Stimulated activated CD8-positive, alpha-beta memory T cell treated with anti-CD3 and anti-CD28 coated beads, Interleukin-7, amount 100 ng/mL, for 24 hours (primary cell): ENCODE measurements at regions not wholly inside any gene's neighbourhood (a gene's known extent, or its start where the extent isn't known, plus 50 kb on each side); places are given as distances from the start of the nearest gene placed in this dataset.
"Not testable (repeated sequence)": the region's sequence is repeated elsewhere in the genome, so short reads cannot be mapped to it uniquely, and the experiment has no call there.

ENCODE experiments used
- DNase-seq: peaks from one replicate; pipeline ENCODE4 v3.0.0-alpha.2; 2020; ENCODE audit warnings: low read depth

DNA sequence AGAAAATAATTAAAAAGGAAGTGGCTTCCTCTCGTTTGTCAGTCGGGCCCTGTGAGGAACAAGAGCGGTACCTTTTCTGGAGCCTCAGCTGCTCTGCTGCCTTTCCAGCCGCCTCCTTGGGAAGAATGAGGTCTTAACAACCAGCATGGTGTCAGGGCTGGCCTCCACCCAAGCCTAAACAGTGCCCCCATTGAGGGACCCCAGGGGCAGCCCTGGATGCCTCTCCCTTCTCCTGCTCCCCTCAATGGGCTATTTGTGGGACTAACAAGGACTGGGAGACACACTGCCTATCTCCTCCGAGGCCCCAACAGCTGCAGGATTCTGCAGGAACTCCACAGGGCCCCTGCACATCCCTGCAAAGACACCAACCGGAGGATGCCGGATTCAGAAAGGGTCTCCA is 155.4 kb upstream of the MAP3K1 start:
- DNase-seq = no peak

- DNase-seq = no peak
Measured at GRCh38 chr5:56658972-56659371, 156.4 kb upstream of the MAP3K1 start.

DNA sequence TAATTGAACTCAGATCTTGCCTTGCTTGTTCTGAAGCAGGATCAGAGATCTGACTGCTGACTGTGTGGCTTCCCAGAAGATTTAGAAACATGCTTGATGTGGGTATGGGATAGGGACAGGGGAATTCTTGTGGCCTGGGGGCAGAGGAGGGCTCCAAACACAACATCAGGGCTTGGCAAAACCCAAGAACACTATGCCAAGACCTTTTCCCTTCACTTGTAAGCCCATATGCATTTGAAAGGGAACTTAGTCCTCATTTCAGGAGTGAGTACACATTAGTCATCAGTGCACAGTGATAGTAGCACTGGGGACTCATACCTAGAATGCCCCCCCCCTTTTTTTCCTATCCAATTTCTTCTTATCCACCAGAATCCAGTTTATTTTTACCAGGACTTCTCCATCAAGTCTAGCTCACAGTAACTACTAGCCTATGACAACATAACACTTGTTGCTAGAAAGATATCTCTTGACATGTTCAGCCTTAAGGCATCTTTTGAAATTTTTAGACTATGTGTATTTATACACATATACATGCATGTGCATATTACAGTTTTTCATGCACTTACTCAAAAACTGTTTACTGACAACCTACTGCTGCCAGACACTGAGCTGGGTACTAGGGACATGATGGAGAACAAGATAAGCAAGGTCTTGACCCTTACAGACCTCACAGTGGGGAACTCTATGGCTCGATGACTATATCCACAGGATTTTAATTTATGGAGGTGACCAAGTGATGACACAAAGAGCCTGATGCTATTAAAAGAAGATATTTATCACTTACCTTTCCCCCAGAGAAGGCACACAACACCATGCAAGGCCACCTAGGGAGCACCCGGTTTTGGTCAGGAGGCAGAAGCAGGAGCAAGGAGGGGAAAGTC is 158.3 kb upstream of the MAP3K1 start:
- no peak for DNase-seq

GRCh38 chr5:56651893-56652292 is 163.5 kb upstream of the MAP3K1 start:
- DNase-seq = no peak

DNA sequence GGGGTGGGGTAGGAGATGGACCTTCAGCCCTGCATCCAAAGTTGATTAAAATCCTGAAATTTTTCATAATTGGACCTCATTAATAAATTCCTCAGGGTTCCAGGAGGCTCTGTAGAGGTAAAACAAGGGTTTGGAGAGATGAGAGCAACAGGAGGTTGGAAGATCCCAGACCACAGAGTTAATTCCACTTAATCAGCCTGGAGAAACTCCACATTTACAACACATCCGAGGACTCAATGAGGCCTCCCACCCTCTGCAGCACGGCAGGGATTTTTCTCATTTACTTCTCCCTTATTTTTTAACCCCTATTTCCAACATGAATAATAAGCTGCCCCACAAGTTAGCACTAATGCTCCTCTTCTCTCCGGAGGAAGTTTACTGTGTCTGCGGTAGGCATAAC is 165.0 kb upstream of the MAP3K1 start:
- DNase-seq = no peak

GRCh38 chr5:56649569-56649968 is 165.8 kb upstream of the MAP3K1 start:
- no peak for DNase-seq

- no peak for DNase-seq
Measured at GRCh38 chr5:56648460-56649034, 166.8 kb upstream of the MAP3K1 start.

GRCh38 chr5:56647099-56647850 is 168.1 kb upstream of the MAP3K1 start:
- DNase-seq = no peak

DNA sequence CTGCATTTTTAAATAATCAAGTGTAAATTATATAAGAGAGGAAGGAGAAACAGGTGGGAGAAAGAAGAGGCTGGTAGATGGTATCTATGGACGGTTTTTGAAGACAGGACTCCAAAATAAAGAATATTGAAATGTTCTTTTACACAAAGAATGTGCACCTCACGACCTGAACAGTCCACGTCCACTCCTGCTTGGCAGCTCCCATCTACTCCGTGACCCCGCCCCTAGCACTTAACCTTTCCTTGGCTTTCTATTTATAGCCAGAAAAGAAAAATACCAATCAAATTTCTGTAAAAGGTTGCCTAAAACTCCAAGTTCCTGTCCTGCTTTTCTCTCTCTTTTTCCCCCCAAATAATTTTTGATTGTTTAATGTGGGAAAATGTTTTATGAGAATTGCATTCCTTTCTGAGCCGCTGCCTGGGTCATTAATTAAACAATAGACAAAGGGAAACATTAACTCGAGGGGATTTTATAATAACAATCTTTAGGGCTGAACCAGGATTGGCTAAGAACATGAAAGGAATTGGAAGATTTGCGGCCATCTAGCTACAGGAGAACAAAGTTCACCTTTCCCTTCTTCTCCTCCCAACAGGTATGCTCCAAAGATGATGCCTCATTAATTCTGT is 173.6 kb upstream of the MAP3K1 start:
- DNase-seq = no peak

DNA sequence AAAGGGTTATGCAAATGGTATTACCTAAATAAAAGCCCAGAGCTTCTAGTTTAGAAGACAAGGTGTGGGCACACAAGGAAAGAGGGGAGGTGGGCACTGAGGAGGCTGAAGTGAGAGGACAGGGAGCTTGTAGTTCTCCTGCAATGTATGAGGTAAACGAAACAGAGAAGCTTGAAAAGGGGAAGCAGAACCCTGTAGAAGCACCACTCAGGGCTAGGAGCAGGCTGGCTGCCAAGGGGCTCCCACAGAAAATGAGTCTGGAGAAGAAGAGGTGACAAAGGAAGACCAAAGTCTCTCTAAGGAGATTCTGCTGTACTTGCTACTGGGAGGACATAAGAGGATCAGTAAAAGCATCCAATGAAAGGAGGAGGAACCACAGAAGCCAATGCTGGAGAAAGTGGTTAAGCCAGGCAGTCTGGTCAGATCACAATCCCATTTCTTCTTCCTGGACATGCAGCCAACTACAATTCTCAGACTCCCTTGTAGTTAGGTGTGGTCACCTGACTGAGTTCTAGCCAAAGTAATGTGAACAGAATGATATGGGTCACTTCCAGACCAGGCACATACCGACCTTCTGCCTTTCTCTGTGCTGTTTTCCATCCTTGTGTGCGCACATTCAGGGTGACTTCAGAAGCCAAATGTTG is 174.5 kb upstream of the MAP3K1 start:
- DNase-seq = no peak

- no peak for DNase-seq
Measured at GRCh38 chr5:56639476-56639875, 175.9 kb upstream of the MAP3K1 start.

- DNase-seq = no peak
Measured at GRCh38 chr5:56638768-56639238, 176.5 kb upstream of the MAP3K1 start.

GRCh38 chr5:56638061-56638621 is 177.2 kb upstream of the MAP3K1 start:
- DNase-seq = no peak

GRCh38 chr5:56637321-56637920 is 177.9 kb upstream of the MAP3K1 start:
- DNase-seq = no peak

GRCh38 chr5:56633950-56634349 is 181.4 kb upstream of the MAP3K1 start:
- DNase-seq = no peak

DNA sequence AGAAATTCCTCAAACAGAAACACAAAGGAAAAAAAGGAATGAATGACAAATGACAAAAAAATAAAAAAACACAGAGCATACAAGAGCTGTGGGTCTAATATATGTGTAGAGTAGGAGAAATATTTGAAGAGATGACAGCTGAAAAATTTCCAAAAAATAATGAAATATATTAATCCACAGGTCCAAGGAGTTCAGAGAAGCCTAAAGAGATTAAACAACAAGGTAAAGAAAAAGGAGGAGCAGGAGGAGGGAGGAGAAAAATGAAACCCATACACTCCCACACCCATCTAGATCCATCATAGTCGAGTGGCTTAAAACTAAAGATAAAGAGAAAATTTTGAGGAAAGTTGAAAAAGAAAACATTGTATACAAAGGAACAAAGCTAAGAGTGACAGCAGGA is 182.4 kb upstream of the MAP3K1 start:
- no peak for DNase-seq

DNA sequence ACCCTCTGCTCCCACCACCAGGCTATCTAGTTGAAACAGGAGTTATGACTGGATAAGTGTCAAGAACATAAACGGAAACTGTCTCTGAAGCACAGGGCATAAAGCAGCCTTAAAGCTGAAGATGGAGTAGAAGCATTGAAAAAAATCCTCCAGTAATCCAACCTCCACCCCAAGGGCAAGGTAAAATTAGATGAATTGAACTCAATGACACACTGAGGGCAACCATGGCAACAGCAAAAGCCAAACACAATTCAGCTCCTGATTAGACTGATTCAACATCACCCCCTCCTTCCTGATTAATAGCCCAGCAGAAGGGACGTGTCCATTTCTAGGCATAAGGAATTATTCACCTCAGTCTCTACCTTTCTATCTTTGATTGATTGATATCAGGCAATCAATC is 183.2 kb upstream of the MAP3K1 start:
- DNase-seq = no peak

DNA sequence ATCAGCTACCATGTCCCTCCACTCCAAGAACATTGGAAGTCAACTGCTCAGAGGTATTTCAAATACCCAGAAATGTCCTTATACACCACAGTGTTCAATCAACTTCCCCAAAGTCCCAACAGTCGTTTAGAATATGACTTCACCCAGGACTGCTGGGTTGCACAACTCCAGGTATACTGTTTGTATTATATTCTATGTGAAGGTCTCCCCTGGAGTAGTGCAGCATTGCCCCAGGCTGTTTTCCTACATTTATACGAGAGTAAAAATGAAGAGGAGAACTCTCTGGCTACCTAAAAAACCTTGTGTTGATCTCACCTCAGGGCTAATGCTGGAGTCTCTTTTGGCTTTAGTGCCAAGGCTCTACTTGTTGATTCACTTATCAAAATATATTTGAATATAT is 183.6 kb upstream of the MAP3K1 start:
- no peak for DNase-seq

GRCh38 chr5:56628616-56629015 is 186.7 kb upstream of the MAP3K1 start:
- DNase-seq = not testable (repeated sequence)

DNA sequence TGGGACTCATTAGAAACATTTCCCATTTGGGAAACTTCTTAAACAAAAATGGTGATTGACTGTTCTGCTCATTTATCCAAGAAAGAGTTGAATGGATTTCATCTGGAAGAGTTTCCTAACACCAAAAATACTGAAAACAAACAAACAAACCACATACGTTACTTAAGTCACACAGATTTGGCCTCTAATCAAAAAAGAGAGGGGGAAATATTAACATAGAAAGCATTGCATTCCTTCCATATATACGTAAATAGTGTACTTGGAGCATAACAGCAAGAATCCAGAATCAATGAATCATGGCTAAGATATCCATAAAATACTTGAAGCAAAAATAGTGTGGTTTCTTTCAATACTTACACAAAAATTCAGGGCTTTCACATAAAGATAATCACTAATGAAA is 189.8 kb upstream of the MAP3K1 start:
- DNase-seq = no peak

DNA sequence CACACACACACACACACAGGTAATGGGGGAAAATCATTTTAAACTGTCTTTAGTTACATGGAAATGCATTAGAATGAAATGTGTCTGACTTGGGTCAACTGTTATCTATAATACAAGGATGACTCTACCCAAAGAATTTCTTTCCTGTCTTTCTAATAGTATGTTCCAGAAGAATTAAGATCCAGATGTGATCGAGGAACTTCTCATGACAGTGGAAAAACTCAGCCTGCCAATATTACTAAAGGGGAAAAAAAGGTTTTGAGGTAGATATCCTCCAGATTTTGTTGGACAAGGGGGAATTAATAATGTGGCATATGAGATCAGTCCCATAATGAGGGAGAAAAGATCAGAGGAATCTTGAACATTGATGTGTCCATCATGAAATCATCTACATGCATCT is 190.6 kb upstream of the MAP3K1 start:
- no peak for DNase-seq
